Spleen (tissue), 7 donors: ENCODE measurements at regions not wholly inside any gene's neighbourhood (a gene's known extent, or its start where the extent isn't known, plus 50 kb on each side); places are given as distances from the start of the nearest gene placed in this dataset.

Experiments used
- POLR2A ChIP-seq, 3 donors: fragments of 450-650 bp; IDR thresholded peaks; one replicate each; pipeline ENCODE4 v1.5.1; 2017; ENCODE audit warnings: antibody characterized with exemption in 3 of 3, mild to moderate bottlenecking in 1 of 3
- POLR2AphosphoS5 ChIP-seq, 3 donors: sonication (generic); formaldehyde crosslinking; IDR thresholded peaks; one replicate each; pipeline ENCODE4 v1.5.1; 2017; ENCODE audit warnings: antibody characterized with exemption in 3 of 3
- TF ChIP-seq, protein P1 (sequence below), 11 experiments: fragments of 200-600 bp in 7 of 11; fragments of 450-650 bp in 4 of 11; sonication (generic) in 4 of 11; IDR thresholded peaks in 8 of 11; conservative IDR thresholded peaks in 3 of 11; 1 replicate in 7 of 11; 2 replicates in 4 of 11; pipeline versions ENCODE4 v1.4.0 to v1.8.0; 2016 to 2021; ENCODE audit warnings: antibody characterized with exemption in 11 of 11, inconsistent platforms in 4 of 11, mild to moderate bottlenecking in 1 of 11
- donor health status: DM: no; HTN: no; CAD: no; lungs with moderate emphysema.
- donor health status: DM: no; HTN: no; CAD: no.
- donor health status: DM: no; HTN: no; CAD: no.

DNA sequence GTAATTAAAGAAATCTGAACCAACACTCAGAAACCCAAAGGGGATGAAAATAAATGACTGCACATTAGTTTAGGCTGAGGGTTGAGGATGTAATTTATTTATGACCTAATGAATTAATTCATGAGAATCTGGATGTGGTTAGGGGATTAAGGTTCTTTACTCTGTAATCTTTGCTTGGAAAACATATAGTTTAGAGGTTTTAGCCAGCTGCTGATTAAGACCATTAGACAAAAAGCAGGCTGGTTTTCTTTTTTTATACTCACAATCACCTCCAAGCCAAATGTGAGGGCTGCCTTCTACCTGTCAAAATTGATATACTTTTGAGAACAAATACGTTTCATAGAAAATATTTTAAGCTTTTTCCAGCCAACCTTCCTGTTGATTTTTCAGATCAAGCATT is 2705.8 kb downstream of the PCDH7 start:
- TF ChIP-seq, protein P1, sequence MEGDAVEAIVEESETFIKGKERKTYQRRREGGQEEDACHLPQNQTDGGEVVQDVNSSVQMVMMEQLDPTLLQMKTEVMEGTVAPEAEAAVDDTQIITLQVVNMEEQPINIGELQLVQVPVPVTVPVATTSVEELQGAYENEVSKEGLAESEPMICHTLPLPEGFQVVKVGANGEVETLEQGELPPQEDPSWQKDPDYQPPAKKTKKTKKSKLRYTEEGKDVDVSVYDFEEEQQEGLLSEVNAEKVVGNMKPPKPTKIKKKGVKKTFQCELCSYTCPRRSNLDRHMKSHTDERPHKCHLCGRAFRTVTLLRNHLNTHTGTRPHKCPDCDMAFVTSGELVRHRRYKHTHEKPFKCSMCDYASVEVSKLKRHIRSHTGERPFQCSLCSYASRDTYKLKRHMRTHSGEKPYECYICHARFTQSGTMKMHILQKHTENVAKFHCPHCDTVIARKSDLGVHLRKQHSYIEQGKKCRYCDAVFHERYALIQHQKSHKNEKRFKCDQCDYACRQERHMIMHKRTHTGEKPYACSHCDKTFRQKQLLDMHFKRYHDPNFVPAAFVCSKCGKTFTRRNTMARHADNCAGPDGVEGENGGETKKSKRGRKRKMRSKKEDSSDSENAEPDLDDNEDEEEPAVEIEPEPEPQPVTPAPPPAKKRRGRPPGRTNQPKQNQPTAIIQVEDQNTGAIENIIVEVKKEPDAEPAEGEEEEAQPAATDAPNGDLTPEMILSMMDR (IDR thresholded peaks at IDR 0.05 in 8 of 11, conservative IDR thresholded peaks at IDR 0.05 in 3 of 11): no peak
- TF ChIP-seq POLR2A (IDR thresholded peaks at IDR 0.05) (no peak), POLR2AphosphoS5 (IDR thresholded peaks at IDR 0.05) (no peak)
